Muscle of leg (tissue), 3 donors: ENCODE measurements at regions not wholly inside any gene's neighbourhood (a gene's known extent, or its start where the extent isn't known, plus 50 kb on each side); places are given as distances from the start of the nearest gene placed in this dataset.
A peak's percentile ranks its signal among the peaks of the same experiment; 100 is the strongest.

ENCODE experiments used
- DNase-seq: peaks from one replicate; pipeline ENCODE4 v3.0.0; 2013
- H3K27ac ChIP-seq: one replicate; pipeline ENCODE4 v1.5.1; 2013; ENCODE audit warnings: mild to moderate bottlenecking, low read length, control low read depth
- H3K27me3 ChIP-seq: one replicate; pipeline ENCODE4 v1.6.1; 2013; ENCODE audit warnings: low read length; ENCODE audit not compliant: control insufficient read depth, insufficient read depth
- H3K36me3 ChIP-seq: one replicate; pipeline ENCODE4 v1.6.1; 2013; ENCODE audit warnings: low read length; ENCODE audit not compliant: control insufficient read depth, insufficient read depth
- H3K4me1 ChIP-seq: one replicate; pipeline ENCODE4 v1.6.1; 2013; ENCODE audit warnings: low read length; ENCODE audit not compliant: control insufficient read depth, insufficient read depth
- H3K4me3 ChIP-seq: one replicate; pipeline ENCODE4 v1.5.1; 2013; ENCODE audit warnings: low read length, control low read depth
- H3K9me3 ChIP-seq: replicated peaks from 2 replicates; pipeline ENCODE4 v1.6.1; 2013; ENCODE audit warnings: low read depth, low read length; ENCODE audit not compliant: control insufficient read depth
- WGBS: methylation state at CpG from one replicate; pipeline ENCODE4 v1.1.5; 2013; ENCODE audit warnings: missing lambda C conversion rate; ENCODE audit not compliant: insufficient coverage; 5-methylcytosine and 5-hydroxymethylcytosine counted together

- H3K4me1 ChIP-seq, result no peaks in the 10 kb centered on the region
- H3K27me3 ChIP-seq, result no peaks in the 10 kb centered on the region
- H3K4me3 ChIP-seq, result no peak overlapping the region
- no peaks in the 10 kb centered on the region for H3K36me3 ChIP-seq
- H3K9me3 ChIP-seq, result no peaks in the 10 kb centered on the region
- no peak overlapping the region for H3K27ac ChIP-seq
- DNase-seq, result no peak
- WGBS, result no CpG with 5 or more reads among the region's 5 CpGs
Observed at GRCh38 chrX:145715641-145716138, 101.9 kb upstream of the SLITRK2 start.

- no peak overlapping the region for H3K4me3 ChIP-seq
Observed at GRCh38 chrX:145716226-145716625, 101.4 kb upstream of the SLITRK2 start.

GRCh38 chrX:145727476-145727875, 90.2 kb upstream of the SLITRK2 start:
- DNase-seq, result peak; percentile 2
- H3K4me1 ChIP-seq, result no peaks in the 10 kb centered on the region
- H3K4me3 ChIP-seq, result no peak overlapping the region
- 73% methylated on average over 1 of the region's 5 CpGs for WGBS
- no peaks in the 10 kb centered on the region for H3K36me3 ChIP-seq
- no peak overlapping the region for H3K27ac ChIP-seq
- H3K9me3 ChIP-seq, result no peaks in the 10 kb centered on the region
- no peaks in the 10 kb centered on the region for H3K27me3 ChIP-seq

More at GRCh38 chrX:145716226-145716625, 101.4 kb upstream of the SLITRK2 start:
- Histone ChIP-seq H3K36me3 (no peaks in the 10 kb centered on the region), H3K27ac (no peak overlapping the region), H3K4me1 (no peaks in the 10 kb centered on the region), H3K27me3 (no peaks in the 10 kb centered on the region), H3K9me3 (no peaks in the 10 kb centered on the region)
- no peak for DNase-seq
- no CpG with 5 or more reads among the region's 2 CpGs for WGBS

DNA sequence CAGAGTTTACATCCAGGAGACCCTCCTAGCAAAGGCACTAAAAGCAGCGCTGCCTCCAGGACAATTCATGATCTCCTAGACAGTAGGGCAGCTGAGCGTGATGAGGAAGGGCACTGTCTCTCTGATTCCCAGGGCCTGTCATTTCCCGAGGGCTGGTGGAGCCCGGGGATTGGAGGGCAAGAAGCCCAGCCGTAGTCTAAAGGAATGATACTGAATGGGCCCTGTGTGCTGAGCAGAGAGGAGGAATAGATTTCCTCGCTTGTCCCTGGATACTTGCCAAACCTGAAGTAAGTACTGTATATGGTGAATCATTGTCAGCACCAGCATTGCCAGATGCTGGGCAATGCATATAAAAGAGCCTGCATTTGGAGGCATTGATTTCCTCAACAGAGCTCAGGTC, 88.0 kb upstream of the SLITRK2 start:
- H3K4me3 ChIP-seq, result no peak overlapping the region
- no peak overlapping the region for H3K27ac ChIP-seq
- no peaks in the 10 kb centered on the region for H3K36me3 ChIP-seq
- WGBS, result 74% methylated on average over 6 of the region's 6 CpGs
- no peaks in the 10 kb centered on the region for H3K4me1 ChIP-seq
- DNase-seq, result peak; percentile 4
- H3K9me3 ChIP-seq, result no peaks in the 10 kb centered on the region
- H3K27me3 ChIP-seq, result no peaks in the 10 kb centered on the region

- Histone ChIP-seq H3K27ac (no peak overlapping the region), H3K4me1 (no peaks in the 10 kb centered on the region), H3K9me3 (no peaks in the 10 kb centered on the region), H3K4me3 (no peak overlapping the region), H3K27me3 (no peaks in the 10 kb centered on the region), H3K36me3 (no peaks in the 10 kb centered on the region)
- DNase-seq, result no peak
- no CpG with 5 or more reads among the region's 1 CpG for WGBS
Observed at GRCh38 chrX:145735036-145735435, 82.6 kb upstream of the SLITRK2 start.

- no peaks in the 10 kb centered on the region for H3K27me3 ChIP-seq
- peaks cover 3% of the 10 kb centered on the region for H3K9me3 ChIP-seq
- DNase-seq, result peak; percentile 11
- H3K36me3 ChIP-seq, result no peaks in the 10 kb centered on the region
- 43% methylated on average over 1 of the region's 2 CpGs for WGBS
- no peaks in the 10 kb centered on the region for H3K4me1 ChIP-seq
- no peak overlapping the region for H3K4me3 ChIP-seq
- no peak overlapping the region for H3K27ac ChIP-seq
Observed at GRCh38 chrX:145751943-145752342, 65.7 kb upstream of the SLITRK2 start.
